ENCODE measurements at regions not wholly inside any gene's neighbourhood (a gene's known extent, or its start where the extent isn't known, plus 50 kb on each side); places are given as distances from the start of the nearest gene placed in this dataset.

GRCh38 chr1:96164053-96164452, 557.5 kb upstream of the PTBP2 start:
- DNase-seq (ENCODE audit: low read depth, low spot score): no peak
- ChIA-PET CTCF (interaction anchor here (1.1 kb wide), 1 partner anchor 33 kb away, joined by 3 read pairs; no protein-coding TSS in a partner anchor), POLR2A (no interaction called here)
- no peaks in the 10 kb centered on the region for H3K27me3 ChIP-seq (ENCODE audit: control insufficient read depth in 2 of 2, insufficient read depth in 2 of 2, low read length in 2 of 2)
- H4K20me1 ChIP-seq (replicated peaks; ENCODE audit: control insufficient read depth, extremely low read depth, insufficient read depth, low read length): no peaks in the 10 kb centered on the region
- H3K4me3 ChIP-seq (replicated peaks in 1 of 3; ENCODE audit: insufficient read depth in 1 of 3, low read depth in 1 of 3, low read length in 3 of 3): no peak overlapping the region
- no peaks in the 10 kb centered on the region for H3K4me1 ChIP-seq (ENCODE audit: control insufficient read depth, extremely low read depth, insufficient read depth, low read length)
- dilution Hi-C loops (cut with MboI; ENCODE audit: extremely low pct_ligation_motif_present, low sequenced_read_pairs) (no loop called here), intact Hi-C loops (cut with micrococcal nuclease) (no loop called here)
- H3K36me3 ChIP-seq (ENCODE audit: control insufficient read depth in 2 of 2, extremely low read depth in 1 of 2, insufficient read depth in 2 of 2, low read length in 2 of 2): no peaks in the 10 kb centered on the region
- no peaks in the 10 kb centered on the region for H3K79me2 ChIP-seq (ENCODE audit: control insufficient read depth, insufficient read depth, low read length)
- no TSS peak for BruUV-seq (replicated peaks)
- no peak for FAIRE-seq
- TF ChIP-seq FOS (IDR thresholded peaks at IDR 0.05; ENCODE audit: borderline replicate concordance, insufficient read depth, low read length) (no peak), POLR2AphosphoS5 (IDR thresholded peaks at IDR 0.05; ENCODE audit: insufficient read depth, low read depth, low read length) (no peak), EZH2 (IDR thresholded peaks at IDR 0.05; ENCODE audit: borderline replicate concordance, low read depth, low read length, severe bottlenecking) (no peak), MAX (IDR thresholded peaks at IDR 0.05; ENCODE audit: insufficient read depth, insufficient read length) (no peak), MYC (IDR thresholded peaks at IDR 0.05; ENCODE audit: low read depth, low read length) (no peak), GATA2 (IDR thresholded peaks at IDR 0.05; ENCODE audit: insufficient read depth, insufficient read length, low read depth, low read length) (no peak), JUN (IDR thresholded peaks at IDR 0.05; ENCODE audit: borderline replicate concordance, insufficient read depth, insufficient read length, low read depth) (no peak), POLR2A (IDR thresholded peaks at IDR 0.05; ENCODE audit: low read depth, low read length) (no peak), CTCF (IDR thresholded peaks at IDR 0.05; ENCODE audit: extremely low read depth in 1 of 2, insufficient read depth in 1 of 2, low read depth in 1 of 2, low read length in 2 of 2) (no peak)
- no peaks in the 10 kb centered on the region for H3K9me3 ChIP-seq (replicated peaks; ENCODE audit: control insufficient read depth, insufficient read depth, low read length)
- H3K4me2 ChIP-seq (ENCODE audit: insufficient read depth, low read length): no peak overlapping the region
- no peaks in the 10 kb centered on the region for H3K9me1 ChIP-seq (replicated peaks; ENCODE audit: control insufficient read depth, extremely low read depth, insufficient read depth, low read length)
- H2AFZ ChIP-seq (ENCODE audit: low read depth, low read length): no peak overlapping the region
- no peak overlapping the region for H3K9ac ChIP-seq (replicated peaks; ENCODE audit: extremely low read depth, insufficient read depth, low read length)
- H3K27ac ChIP-seq (ENCODE audit: insufficient read depth, low read depth, low read length): no peak overlapping the region

Data from endothelial cell of umbilical vein (primary cell).